ENCODE measurements at regions not wholly inside any gene's neighbourhood (a gene's known extent, or its start where the extent isn't known, plus 50 kb on each side); places are given as distances from the start of the nearest gene placed in this dataset.
A peak's percentile ranks its signal among the peaks of the same experiment; 100 is the strongest.

DNA sequence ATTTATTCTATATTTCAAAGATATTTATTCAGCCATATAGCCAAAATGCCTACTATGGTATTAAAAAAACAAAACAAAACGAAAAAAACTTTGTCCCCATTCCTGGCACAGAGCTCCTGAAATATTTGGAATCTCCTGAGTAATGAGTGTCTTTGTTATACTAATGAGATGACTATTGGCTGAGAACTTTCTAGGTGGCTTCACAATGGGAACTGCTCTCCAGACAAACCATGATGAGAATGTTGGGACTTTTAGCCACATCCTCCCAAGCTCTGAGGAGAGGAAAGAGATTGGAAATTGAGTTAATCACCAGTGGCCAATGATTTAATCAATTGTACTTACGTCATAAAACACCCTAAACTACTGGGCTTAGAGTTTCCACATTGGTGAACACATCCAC lies 631.8 kb upstream of the SETBP1 start:
- H2BK12ac ChIP-seq (ENCODE audit: low read length), result no peak overlapping the region
- no peak overlapping the region for H3K23ac ChIP-seq (ENCODE audit: low read length)
- no peak overlapping the region for H3K4me2 ChIP-seq (ENCODE audit: low read length)
- no peak overlapping the region for H2AK5ac ChIP-seq (ENCODE audit: low read length)
- no peaks in the 10 kb centered on the region for H3K36me3 ChIP-seq (ENCODE audit: control insufficient read depth in 1 of 2, insufficient read depth in 2 of 2, low read length in 2 of 2)
- no peak overlapping the region for H4K12ac ChIP-seq (ENCODE audit: low read depth, low read length)
- DNase-seq, result no peak
- H2BK5ac ChIP-seq (ENCODE audit: low read depth, low read length, poor library complexity), result no peak overlapping the region
- no peaks in the 10 kb centered on the region for H3K79me1 ChIP-seq (ENCODE audit: low read length)
- no peak overlapping the region for H2BK120ac ChIP-seq (ENCODE audit: insufficient read depth, low read length, poor library complexity)
- no peak overlapping the region for H3K27ac ChIP-seq (ENCODE audit: low read depth, low read length)
- no peak overlapping the region for H3K4me3 ChIP-seq (ENCODE audit: low read depth, low read length)
- H2AFZ ChIP-seq (ENCODE audit: insufficient read depth, low read length, poor library complexity), result no peak overlapping the region
- no peak overlapping the region for H4K8ac ChIP-seq (ENCODE audit: low read depth, low read length)
- WGBS (ENCODE audit: extremely low coverage, insufficient coverage, insufficient read length), result no CpG with 5 or more reads among the region's 2 CpGs
- H3K9me3 ChIP-seq (ENCODE audit: insufficient read depth, low read depth, low read length), result no peaks in the 10 kb centered on the region
- no peak overlapping the region for H4K91ac ChIP-seq (ENCODE audit: low read depth, low read length)
- H3K4ac ChIP-seq (ENCODE audit: low read depth, low read length), result no peak overlapping the region
- H3K4me1 ChIP-seq (ENCODE audit: control insufficient read depth in 1 of 2, insufficient read depth in 2 of 2, low read length in 2 of 2), result no peaks in the 10 kb centered on the region
- H3K9ac ChIP-seq (ENCODE audit: low read length), result no peak overlapping the region
- no peaks in the 10 kb centered on the region for H3K27me3 ChIP-seq (ENCODE audit: insufficient read depth, low read length)
- no peak overlapping the region for H3K14ac ChIP-seq (ENCODE audit: low read length)
- no peaks in the 10 kb centered on the region for H3K79me2 ChIP-seq (ENCODE audit: control insufficient read depth, insufficient read depth, low read length, poor library complexity)
- no peak overlapping the region for H3K18ac ChIP-seq (ENCODE audit: low read length)

DNA sequence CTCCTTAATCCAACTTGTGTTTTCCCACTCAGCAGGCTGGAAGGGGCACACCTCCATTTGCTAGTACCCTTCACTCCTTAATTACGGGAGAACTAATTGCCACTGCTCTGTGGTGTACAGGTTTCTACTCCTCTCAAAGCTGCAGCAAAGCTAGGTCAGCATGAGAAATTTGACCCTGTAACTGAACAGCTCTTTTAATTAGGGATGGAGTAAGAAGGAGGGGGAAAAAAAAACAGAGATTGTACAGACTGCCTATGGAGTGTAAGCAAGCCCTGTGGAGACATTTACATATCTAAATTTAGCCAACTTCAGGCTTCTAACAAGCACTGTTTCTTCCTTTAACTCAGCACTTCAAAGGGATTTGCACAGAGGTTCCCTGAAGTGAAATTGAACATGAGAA lies 629.7 kb upstream of the SETBP1 start:
- no peaks in the 10 kb centered on the region for H3K27me3 ChIP-seq (ENCODE audit: insufficient read depth, low read length)
- no peaks in the 10 kb centered on the region for H3K9me3 ChIP-seq (ENCODE audit: insufficient read depth, low read depth, low read length)
- H3K4me3 ChIP-seq (ENCODE audit: low read depth, low read length), result no peak overlapping the region
- no peak overlapping the region for H4K8ac ChIP-seq (ENCODE audit: low read depth, low read length)
- H2BK12ac ChIP-seq (ENCODE audit: low read length), result no peak overlapping the region
- no peak overlapping the region for H3K9ac ChIP-seq (ENCODE audit: low read length)
- no peak overlapping the region for H2AK5ac ChIP-seq (ENCODE audit: low read length)
- no peak overlapping the region for H4K91ac ChIP-seq (ENCODE audit: low read depth, low read length)
- no peak overlapping the region for H3K4ac ChIP-seq (ENCODE audit: low read depth, low read length)
- H3K23ac ChIP-seq (ENCODE audit: low read length), result no peak overlapping the region
- no peak overlapping the region for H3K18ac ChIP-seq (ENCODE audit: low read length)
- H3K4me2 ChIP-seq (ENCODE audit: low read length), result no peak overlapping the region
- no peaks in the 10 kb centered on the region for H3K4me1 ChIP-seq (ENCODE audit: control insufficient read depth in 1 of 2, insufficient read depth in 2 of 2, low read length in 2 of 2)
- WGBS (ENCODE audit: extremely low coverage, insufficient coverage, insufficient read length), result no CpG with 5 or more reads among the region's 1 CpG
- no peak for DNase-seq
- H2AFZ ChIP-seq (ENCODE audit: insufficient read depth, low read length, poor library complexity), result no peak overlapping the region
- H2BK120ac ChIP-seq (ENCODE audit: insufficient read depth, low read length, poor library complexity), result no peak overlapping the region
- no peaks in the 10 kb centered on the region for H3K79me1 ChIP-seq (ENCODE audit: low read length)
- no peaks in the 10 kb centered on the region for H3K79me2 ChIP-seq (ENCODE audit: control insufficient read depth, insufficient read depth, low read length, poor library complexity)
- no peak overlapping the region for H3K14ac ChIP-seq (ENCODE audit: low read length)
- H4K12ac ChIP-seq (ENCODE audit: low read depth, low read length), result no peak overlapping the region
- no peak overlapping the region for H2BK5ac ChIP-seq (ENCODE audit: low read depth, low read length, poor library complexity)
- no peak overlapping the region for H3K27ac ChIP-seq (ENCODE audit: low read depth, low read length)
- no peaks in the 10 kb centered on the region for H3K36me3 ChIP-seq (ENCODE audit: control insufficient read depth in 1 of 2, insufficient read depth in 2 of 2, low read length in 2 of 2)

DNA sequence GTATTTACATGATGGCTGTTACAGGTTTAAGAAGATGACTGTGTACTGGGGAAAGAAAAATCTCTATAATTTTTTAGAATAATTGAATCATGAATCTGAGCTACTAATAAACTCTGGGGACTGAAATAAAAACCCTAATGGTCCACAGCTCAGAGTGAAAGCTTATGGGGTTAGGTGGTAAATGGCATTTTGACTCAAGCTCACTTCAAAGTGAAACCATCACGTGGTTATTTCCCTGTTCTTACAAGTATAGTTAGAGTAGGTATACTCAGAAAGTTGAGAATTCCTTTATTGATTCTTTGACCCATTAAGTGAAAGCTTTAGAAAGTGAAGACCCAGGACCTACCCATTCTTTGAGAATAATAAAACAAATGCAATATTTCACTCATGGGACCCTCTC lies 626.2 kb upstream of the SETBP1 start:
- H3K4me1 ChIP-seq (ENCODE audit: control insufficient read depth in 1 of 2, insufficient read depth in 2 of 2, low read length in 2 of 2), result no peaks in the 10 kb centered on the region
- no CpG with 5 or more reads among the region's 1 CpG for WGBS (ENCODE audit: extremely low coverage, insufficient coverage, insufficient read length)

DNA sequence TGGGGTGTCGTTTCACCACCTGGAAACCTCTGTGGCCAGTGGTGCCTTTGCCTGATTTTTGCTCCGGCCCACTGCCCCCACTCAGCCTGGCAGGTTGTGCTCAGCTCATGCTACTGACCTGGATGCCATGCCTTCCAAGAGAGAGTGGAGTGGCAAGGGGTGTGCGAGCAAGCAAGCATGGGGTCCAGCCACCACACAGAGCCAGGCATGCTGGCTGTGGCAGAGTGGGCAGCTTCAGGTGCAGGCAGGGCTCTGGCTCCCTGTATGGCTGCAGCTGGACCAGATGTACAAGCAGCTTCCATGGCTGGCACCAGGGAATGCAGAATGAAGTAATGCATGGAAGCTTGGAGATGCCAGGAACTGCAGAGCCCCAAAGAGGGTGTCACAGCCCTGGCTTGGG lies 620.5 kb upstream of the SETBP1 start:
- no peak overlapping the region for H2AK5ac ChIP-seq (ENCODE audit: low read length)
- no peak overlapping the region for H3K4me2 ChIP-seq (ENCODE audit: low read length)
- H2AFZ ChIP-seq (ENCODE audit: insufficient read depth, low read length, poor library complexity), result no peak overlapping the region
- H3K9me3 ChIP-seq (ENCODE audit: insufficient read depth, low read depth, low read length), result peaks cover 10% of the 10 kb centered on the region
- no peak overlapping the region for H3K23ac ChIP-seq (ENCODE audit: low read length)
- no peaks in the 10 kb centered on the region for H3K79me2 ChIP-seq (ENCODE audit: control insufficient read depth, insufficient read depth, low read length, poor library complexity)
- no peaks in the 10 kb centered on the region for H3K27me3 ChIP-seq (ENCODE audit: insufficient read depth, low read length)
- no peak overlapping the region for H3K9ac ChIP-seq (ENCODE audit: low read length)
- H4K8ac ChIP-seq (ENCODE audit: low read depth, low read length), result no peak overlapping the region
- no peak overlapping the region for H4K12ac ChIP-seq (ENCODE audit: low read depth, low read length)
- H3K4me1 ChIP-seq (ENCODE audit: control insufficient read depth in 1 of 2, insufficient read depth in 2 of 2, low read length in 2 of 2), result no peaks in the 10 kb centered on the region
- no peak for DNase-seq
- no peak overlapping the region for H3K4ac ChIP-seq (ENCODE audit: low read depth, low read length)
- H3K4me3 ChIP-seq (ENCODE audit: low read depth, low read length), result peak overlapping the region; percentile 52
- no CpG with 5 or more reads among the region's 3 CpGs for WGBS (ENCODE audit: extremely low coverage, insufficient coverage, insufficient read length)
- H3K14ac ChIP-seq (ENCODE audit: low read length), result no peak overlapping the region
- H3K36me3 ChIP-seq (ENCODE audit: control insufficient read depth in 1 of 2, insufficient read depth in 2 of 2, low read length in 2 of 2), result peaks cover 0 to 2% of the 10 kb centered on the region in 2 experiments
- H2BK120ac ChIP-seq (ENCODE audit: insufficient read depth, low read length, poor library complexity), result no peak overlapping the region
- no peak overlapping the region for H2BK5ac ChIP-seq (ENCODE audit: low read depth, low read length, poor library complexity)
- H3K79me1 ChIP-seq (ENCODE audit: low read length), result no peaks in the 10 kb centered on the region
- no peak overlapping the region for H2BK12ac ChIP-seq (ENCODE audit: low read length)
- no peak overlapping the region for H3K18ac ChIP-seq (ENCODE audit: low read length)
- no peak overlapping the region for H4K91ac ChIP-seq (ENCODE audit: low read depth, low read length)
- H3K27ac ChIP-seq (ENCODE audit: low read depth, low read length), result no peak overlapping the region

More for the DNA sequence above, 626.2 kb upstream of the SETBP1 start:
- H2BK120ac ChIP-seq (ENCODE audit: insufficient read depth, low read length, poor library complexity), result no peak overlapping the region
- H3K14ac ChIP-seq (ENCODE audit: low read length), result no peak overlapping the region
- no peak overlapping the region for H4K8ac ChIP-seq (ENCODE audit: low read depth, low read length)
- H2AK5ac ChIP-seq (ENCODE audit: low read length), result no peak overlapping the region
- H3K4me2 ChIP-seq (ENCODE audit: low read length), result no peak overlapping the region
- H2AFZ ChIP-seq (ENCODE audit: insufficient read depth, low read length, poor library complexity), result no peak overlapping the region
- H4K91ac ChIP-seq (ENCODE audit: low read depth, low read length), result no peak overlapping the region
- no peak overlapping the region for H4K12ac ChIP-seq (ENCODE audit: low read depth, low read length)
- no peaks in the 10 kb centered on the region for H3K36me3 ChIP-seq (ENCODE audit: control insufficient read depth in 1 of 2, insufficient read depth in 2 of 2, low read length in 2 of 2)
- H3K4ac ChIP-seq (ENCODE audit: low read depth, low read length), result no peak overlapping the region
- H2BK12ac ChIP-seq (ENCODE audit: low read length), result no peak overlapping the region
- no peak overlapping the region for H3K23ac ChIP-seq (ENCODE audit: low read length)
- no peak overlapping the region for H3K27ac ChIP-seq (ENCODE audit: low read depth, low read length)
- H3K79me1 ChIP-seq (ENCODE audit: low read length), result no peaks in the 10 kb centered on the region
- H3K4me3 ChIP-seq (ENCODE audit: low read depth, low read length), result no peak overlapping the region
- no peaks in the 10 kb centered on the region for H3K27me3 ChIP-seq (ENCODE audit: insufficient read depth, low read length)
- no peaks in the 10 kb centered on the region for H3K9me3 ChIP-seq (ENCODE audit: insufficient read depth, low read depth, low read length)
- no peaks in the 10 kb centered on the region for H3K79me2 ChIP-seq (ENCODE audit: control insufficient read depth, insufficient read depth, low read length, poor library complexity)
- H2BK5ac ChIP-seq (ENCODE audit: low read depth, low read length, poor library complexity), result no peak overlapping the region
- no peak overlapping the region for H3K18ac ChIP-seq (ENCODE audit: low read length)
- H3K9ac ChIP-seq (ENCODE audit: low read length), result no peak overlapping the region
- no peak for DNase-seq

Measured in trophoblast cell (in vitro differentiated cells and primary cell).